NCI-H1436 (cell line): ENCODE measurements at regions not wholly inside any gene's neighbourhood (a gene's known extent, or its start where the extent isn't known, plus 50 kb on each side); places are given as distances from the start of the nearest gene placed in this dataset.

ENCODE experiments used
- DNase-seq: peaks from one replicate; lab custom pipeline; 2025; lab: John Stamatoyannopoulos, UW

DNA sequence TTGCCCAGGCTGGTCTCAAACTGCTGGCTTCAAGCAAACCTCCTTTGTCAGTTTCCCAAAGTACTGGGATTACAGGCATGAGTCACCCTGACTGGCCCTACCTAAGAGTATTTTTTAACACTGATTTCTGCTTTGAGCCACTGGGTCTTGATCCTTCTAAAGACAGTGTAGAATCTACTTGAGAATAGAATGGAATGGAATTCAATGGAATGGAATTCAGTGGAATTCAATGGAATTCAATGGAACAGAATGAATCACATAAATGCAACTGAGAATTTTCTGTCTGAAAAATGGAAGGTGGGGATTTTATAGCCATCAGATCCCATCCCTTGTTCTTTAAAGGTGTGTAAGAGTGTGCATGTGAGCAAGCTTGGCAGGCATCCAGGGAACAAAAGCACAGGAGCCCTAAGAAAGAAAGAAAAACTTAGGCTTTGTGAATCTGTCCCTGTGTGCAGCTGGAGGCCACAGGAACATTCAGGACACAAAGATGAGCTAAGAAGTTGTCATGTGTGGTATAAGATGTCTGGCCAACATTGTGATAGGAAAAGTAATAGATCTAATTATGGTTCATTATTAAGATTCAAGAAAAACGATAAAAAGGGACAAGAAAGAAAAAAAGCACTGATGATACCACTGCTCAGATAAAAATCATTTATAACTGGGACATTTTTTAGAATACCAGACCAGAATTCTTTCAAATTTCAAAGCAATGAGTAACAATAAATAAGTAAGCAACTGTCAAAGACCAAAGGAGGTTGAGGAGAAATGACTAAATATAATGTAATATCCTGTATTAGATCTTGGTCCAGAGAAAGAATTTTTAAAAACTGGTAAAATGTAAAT lies 681.0 kb upstream of the GJE1 start:
- no peak for DNase-seq

DNA sequence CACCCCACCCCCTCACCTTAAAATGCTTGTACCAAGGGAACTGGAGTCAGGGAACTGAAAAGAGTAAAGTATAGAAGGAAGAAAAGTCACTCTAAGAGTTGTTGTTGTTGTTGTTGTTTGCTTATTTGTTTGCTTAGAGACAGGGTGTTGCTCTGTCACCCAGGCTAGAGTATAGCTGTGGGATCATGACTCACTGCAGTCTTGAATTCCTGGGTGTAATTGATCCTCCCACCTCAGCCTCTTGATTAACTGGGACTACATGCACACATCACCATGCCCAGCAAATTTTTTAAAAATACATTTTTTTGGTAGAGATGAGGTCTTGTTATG lies 681.6 kb upstream of the GJE1 start:
- DNase-seq, result no peak

- no peak for DNase-seq
Observed at GRCh38 chr6:141445928-141446628, 686.6 kb upstream of the GJE1 start.

GRCh38 chr6:141443668-141444289 lies 688.9 kb upstream of the GJE1 start:
- no peak for DNase-seq

DNA sequence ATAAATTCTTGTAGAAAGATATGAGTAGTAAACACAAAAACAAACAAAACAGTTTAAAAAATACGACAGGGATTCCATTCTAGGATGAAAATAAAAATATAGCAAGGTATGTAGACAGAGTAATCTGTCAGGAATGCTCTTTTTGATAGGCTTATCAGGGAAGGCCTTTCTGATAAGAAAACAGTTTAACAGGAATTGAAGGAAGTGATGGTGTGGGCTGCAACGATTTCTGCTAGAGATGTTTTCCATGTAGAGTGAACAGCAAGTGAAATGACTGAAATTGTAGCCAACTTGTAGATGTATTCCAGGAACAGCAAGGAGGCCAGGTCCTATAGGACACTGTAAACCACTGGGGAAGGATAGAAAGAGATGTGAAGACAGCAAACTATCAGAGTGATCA lies 689.7 kb upstream of the GJE1 start:
- DNase-seq, result no peak

DNA sequence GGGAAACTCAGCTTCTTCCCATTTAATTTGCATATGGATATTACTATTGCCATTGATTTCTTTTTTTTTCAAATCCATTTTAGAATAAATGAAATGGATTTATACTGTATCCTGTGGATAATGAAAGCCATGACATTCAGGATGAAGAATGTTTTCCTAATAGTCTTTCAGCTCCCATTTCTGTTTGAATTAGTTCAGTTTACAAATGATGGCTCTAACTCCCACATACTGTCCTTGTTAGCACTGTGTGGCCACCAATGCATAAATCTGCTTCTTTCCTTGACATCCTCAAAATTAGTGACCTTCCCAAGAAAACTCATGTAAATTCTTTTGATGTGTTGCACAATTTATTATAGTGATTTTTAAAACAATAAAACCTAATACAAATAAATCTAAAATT lies 693.2 kb upstream of the GJE1 start:
- DNase-seq, result no peak

DNA sequence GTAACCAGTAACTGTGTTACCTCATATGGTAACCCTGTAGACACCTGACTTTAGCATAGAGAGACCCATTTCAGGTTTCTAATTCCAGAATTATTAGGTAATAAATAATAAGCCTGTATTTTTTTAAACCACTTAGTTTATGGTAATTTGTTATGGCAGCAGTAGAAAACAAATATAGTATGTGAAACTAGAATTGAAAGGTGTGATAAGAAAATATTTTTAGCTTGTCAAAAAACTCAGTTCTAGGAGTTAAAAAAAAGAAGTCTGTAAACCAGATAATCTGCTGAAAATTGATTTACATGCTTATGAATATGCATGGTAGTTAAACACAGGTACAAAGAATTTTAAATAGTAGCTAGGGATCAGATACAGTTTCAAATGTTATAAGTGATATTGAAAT lies 695.0 kb upstream of the GJE1 start:
- DNase-seq, result no peak

- DNase-seq, result no peak
Observed at GRCh38 chr6:141437011-141437410, 695.7 kb upstream of the GJE1 start.

DNA sequence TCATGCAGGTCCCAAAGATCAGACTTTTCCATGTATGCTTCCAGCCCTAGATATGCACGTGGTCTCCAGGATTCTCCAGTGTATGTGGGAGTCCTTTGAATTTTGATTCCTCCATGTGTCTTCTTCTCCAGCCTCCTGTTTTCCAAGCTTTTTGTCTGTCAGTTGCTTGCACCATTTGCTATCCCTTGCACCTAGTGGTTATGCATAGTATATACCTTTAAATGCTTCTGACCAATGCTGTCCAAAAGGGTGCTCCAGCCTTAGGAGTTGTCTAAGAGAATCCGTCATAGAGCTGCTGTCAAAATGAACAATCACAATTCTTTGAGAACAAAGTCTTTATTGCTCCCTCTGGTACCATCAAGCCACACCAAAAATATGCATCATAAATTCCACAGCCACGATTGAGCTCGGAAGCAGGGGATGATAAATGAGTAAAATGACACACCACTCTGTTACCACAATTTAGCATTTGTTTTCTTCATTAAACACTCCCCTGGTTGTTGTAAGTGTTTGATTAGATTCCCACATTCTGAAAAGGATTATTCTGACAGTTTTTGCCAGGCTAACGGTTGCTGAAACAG lies 706.2 kb upstream of the GJE1 start:
- no peak for DNase-seq

DNA sequence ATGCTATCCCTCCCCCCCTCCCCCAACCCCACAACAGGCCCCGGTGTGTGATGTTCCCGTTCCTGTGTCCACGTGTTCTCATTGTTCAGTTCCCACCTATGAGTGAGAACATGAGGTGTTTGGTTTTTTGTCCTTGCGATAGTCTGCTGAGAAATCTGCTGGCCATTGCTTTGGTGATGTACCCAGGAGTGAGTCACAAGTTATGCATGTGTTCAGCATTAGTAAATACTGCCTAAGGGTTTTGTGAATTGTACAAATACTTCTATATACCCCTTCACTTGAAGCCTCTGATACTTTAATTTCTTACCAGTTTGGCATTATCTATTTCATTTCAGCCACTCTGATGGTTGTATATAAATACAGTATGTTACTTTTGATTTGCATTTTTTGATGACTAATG lies 711.3 kb upstream of the GJE1 start:
- no peak for DNase-seq

GRCh38 chr6:141418076-141418475 lies 714.6 kb upstream of the GJE1 start:
- DNase-seq, result no peak

DNA sequence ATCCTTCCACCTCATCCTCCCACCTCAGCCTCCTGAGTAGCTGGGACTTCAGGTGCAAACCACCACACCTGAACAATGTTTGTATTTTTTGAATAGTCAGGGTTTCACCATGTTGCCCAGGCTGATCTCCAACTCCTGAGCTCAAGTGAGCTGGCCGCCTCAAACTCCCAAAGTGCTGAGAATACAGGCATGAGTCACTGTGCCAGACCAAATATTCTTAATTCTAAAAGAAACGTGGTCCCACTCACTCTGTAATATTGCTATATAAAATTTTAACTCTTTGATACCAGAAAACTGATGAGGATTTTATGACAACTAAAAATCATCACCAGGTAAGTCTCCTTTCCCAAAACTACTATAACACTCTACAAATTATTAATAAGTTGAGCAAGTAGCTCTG lies 716.8 kb upstream of the GJE1 start:
- DNase-seq, result no peak

GRCh38 chr6:141413196-141413595 lies 719.5 kb upstream of the GJE1 start:
- no peak for DNase-seq

GRCh38 chr6:141406761-141407160 lies 726.0 kb upstream of the GJE1 start:
- DNase-seq, result no peak

DNA sequence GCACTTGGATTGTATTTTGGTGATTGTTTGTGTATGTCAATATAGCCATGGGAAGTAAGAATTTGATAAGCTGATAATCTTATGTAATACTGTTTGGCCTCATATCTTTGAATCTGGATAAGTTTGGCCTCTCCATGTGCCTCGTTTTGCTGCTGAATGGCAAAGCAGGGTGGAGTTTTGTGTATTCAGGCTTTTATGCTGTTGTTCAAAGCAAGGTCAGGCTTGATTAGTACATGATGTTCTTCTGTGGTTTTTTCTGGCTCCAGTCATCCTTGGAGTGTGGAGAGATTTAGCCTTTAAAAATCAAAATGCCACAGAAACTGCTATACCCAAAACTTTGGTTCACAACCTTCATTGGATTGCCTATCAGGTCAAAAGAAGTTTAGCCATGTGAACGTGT lies 728.9 kb upstream of the GJE1 start:
- DNase-seq, result no peak

DNA sequence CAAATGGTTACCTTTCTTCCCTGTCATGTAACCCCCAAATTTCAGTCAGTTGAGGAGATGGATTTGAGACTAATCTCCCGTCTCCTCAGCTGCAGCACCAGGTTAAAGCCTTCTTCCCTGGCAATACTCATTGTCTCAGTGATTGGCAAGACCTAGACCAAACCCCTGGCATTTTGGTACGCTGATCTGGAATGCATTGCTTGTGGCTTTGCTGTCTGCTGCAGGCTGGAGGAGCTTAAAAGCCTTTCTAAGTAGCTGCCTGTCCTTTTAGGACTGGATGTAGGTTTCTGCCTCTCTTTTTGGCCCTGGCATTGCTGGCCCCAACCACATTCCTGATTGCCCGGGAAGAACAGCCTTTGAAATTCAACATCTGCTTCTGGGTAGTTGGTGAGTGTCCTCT lies 729.6 kb upstream of the GJE1 start:
- no peak for DNase-seq

- no peak for DNase-seq
Observed at GRCh38 chr6:141402489-141402888, 730.2 kb upstream of the GJE1 start.

DNA sequence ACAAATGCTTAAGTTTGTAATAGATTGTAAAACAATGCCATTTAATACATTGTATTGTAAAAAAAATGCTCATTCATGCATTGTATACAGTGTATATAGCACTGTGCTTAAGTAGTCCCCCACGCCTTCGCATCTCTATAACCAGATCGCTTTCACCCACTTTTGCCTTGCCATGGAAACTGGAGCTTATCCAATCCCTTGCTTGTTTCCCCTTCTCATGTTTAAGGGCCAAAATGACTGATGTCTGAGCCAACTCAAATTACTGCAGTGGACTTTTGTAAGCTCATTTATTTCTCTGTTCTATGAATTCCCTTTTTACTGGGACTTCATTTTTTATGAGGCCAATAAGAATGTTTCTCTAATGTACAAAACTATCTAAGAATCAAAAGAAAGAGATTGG lies 730.9 kb upstream of the GJE1 start:
- no peak for DNase-seq

DNA sequence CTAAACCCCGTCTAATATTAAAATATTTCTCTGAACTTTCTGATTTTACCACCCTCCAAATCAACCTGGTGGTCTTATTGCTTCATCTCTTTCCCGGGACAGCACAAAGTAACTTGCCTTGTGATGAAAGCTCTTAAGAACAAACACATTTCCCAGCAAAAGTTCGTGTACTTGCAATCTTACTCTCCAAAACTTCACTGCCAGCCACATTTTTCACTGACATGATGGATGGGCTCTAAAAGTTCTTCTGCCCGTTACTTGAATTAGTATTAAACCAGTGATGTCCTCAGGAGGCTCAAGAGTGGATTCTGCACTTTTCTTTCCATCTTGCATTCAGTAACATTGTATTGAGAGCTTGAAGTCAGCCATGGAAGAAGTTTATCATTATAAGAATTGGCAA lies 731.6 kb upstream of the GJE1 start:
- no peak for DNase-seq

- no peak for DNase-seq
Observed at GRCh38 chr6:141398949-141399348, 733.8 kb upstream of the GJE1 start.

- DNase-seq, result no peak
Observed at GRCh38 chr6:141395443-141396008, 737.2 kb upstream of the GJE1 start.

DNA sequence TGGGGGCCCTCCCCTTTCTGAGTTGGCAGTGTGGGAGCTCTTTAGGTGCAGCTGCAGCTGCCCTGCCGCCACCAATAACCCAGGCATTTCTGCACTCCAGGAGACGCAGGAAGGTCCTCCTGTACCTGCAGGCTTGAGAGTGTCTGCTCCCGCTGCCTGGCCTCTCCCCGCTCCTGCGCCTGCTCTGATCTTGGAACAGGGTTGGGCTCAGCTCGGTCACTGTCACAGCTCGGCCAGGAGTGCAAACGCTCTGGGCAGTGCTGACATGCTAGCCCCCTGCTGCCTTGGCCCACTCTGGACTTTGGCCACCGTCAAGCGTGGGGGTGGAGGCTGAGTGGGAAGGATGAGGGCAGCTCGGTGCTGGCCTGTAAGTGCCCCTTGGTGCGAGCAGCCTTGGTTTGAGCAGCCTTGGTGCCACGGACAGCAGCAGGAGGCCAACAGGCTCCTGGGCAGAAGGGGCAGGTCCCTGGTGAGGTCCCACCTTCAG lies 738.1 kb upstream of the GJE1 start:
- no peak for DNase-seq
